ENCODE measurements at regions not wholly inside any gene's neighbourhood (a gene's known extent, or its start where the extent isn't known, plus 50 kb on each side); places are given as distances from the start of the nearest gene placed in this dataset.

- no peak for TF ChIP-seq ZBTB33 (IDR thresholded peaks at IDR 0.05; ENCODE audit: extremely low read depth, insufficient replicate concordance, low read length)
- TF ChIP-seq CTCF (IDR thresholded peaks at IDR 0.05 in 2 of 3, conservative IDR thresholded peaks at IDR 0.05 in 1 of 3; ENCODE audit: borderline replicate concordance in 1 of 3, insufficient read depth in 1 of 3, low read depth in 2 of 3, low read length in 2 of 3) = no peak
- TF ChIP-seq YY1 (IDR thresholded peaks at IDR 0.05; ENCODE audit: extremely low read depth, insufficient replicate concordance, low read depth, low read length) = no peak
- TF ChIP-seq POLR2AphosphoS5 (IDR thresholded peaks at IDR 0.05; ENCODE audit: low read depth, low read length) = no peak
- TF ChIP-seq MAX (IDR thresholded peaks at IDR 0.05) = no peak
- TF ChIP-seq RAD21 (IDR thresholded peaks at IDR 0.05; ENCODE audit: low read depth) = no peak
- TF ChIP-seq POLR2A (IDR thresholded peaks at IDR 0.05; ENCODE audit: borderline replicate concordance, extremely low read depth, insufficient read depth, insufficient read length) = no peak
- TF ChIP-seq CEBPB (IDR thresholded peaks at IDR 0.05; ENCODE audit: low read depth) = no peak
- TF ChIP-seq ZNF274 (IDR thresholded peaks at IDR 0.05; ENCODE audit: low read depth, low read length) = no peak
- no peak for TF ChIP-seq TCF7L2 (IDR thresholded peaks at IDR 0.05; ENCODE audit: borderline replicate concordance, extremely low read depth, insufficient read depth, insufficient read length)
Measured at GRCh38 chr10:31151301-31151700, 119.6 kb upstream of the ZNF438 start.
